Ishikawa (cell line): ENCODE measurements at regions not wholly inside any gene's neighbourhood (a gene's known extent, or its start where the extent isn't known, plus 50 kb on each side); places are given as distances from the start of the nearest gene placed in this dataset.

Experiments
- CEBPB ChIP-seq: IDR thresholded peaks from 2 replicates; pipeline ENCODE4 v1.6.1; 2012
- CREB1 ChIP-seq: IDR thresholded peaks from 2 replicates; pipeline ENCODE4 v1.6.1; 2012; ENCODE audit warnings: low read depth
- EGR1 ChIP-seq: IDR thresholded peaks from 2 replicates; pipeline ENCODE4 v1.6.1; 2012
- EP300 ChIP-seq: IDR thresholded peaks from 2 replicates; pipeline ENCODE4 v1.6.1; 2012; ENCODE audit warnings: borderline replicate concordance
- FOXM1 ChIP-seq: IDR thresholded peaks from 2 replicates; pipeline ENCODE4 v1.6.1; 2012; ENCODE audit warnings: low read depth, borderline replicate concordance
- MAX ChIP-seq: IDR thresholded peaks from 2 replicates; pipeline ENCODE4 v1.6.1; 2012
- NFIC ChIP-seq: IDR thresholded peaks from 2 replicates; pipeline ENCODE4 v1.6.1; 2012
- RAD21 ChIP-seq: IDR thresholded peaks from 2 replicates; pipeline ENCODE4 v1.6.1; 2012; ENCODE audit warnings: low read depth
- REST ChIP-seq: IDR thresholded peaks from 2 replicates; pipeline ENCODE4 v1.6.1; 2012; ENCODE audit warnings: low read depth, mild to moderate bottlenecking
- TAF1 ChIP-seq: IDR thresholded peaks from 2 replicates; pipeline ENCODE4 v1.6.1; 2012; ENCODE audit warnings: low read depth, mild to moderate bottlenecking
- TCF12 ChIP-seq: IDR thresholded peaks from 2 replicates; pipeline ENCODE4 v1.6.1; 2012; ENCODE audit warnings: low read depth
- TEAD4 ChIP-seq: IDR thresholded peaks from 2 replicates; pipeline ENCODE4 v1.6.1; 2012
- USF1 ChIP-seq: IDR thresholded peaks from 2 replicates; pipeline ENCODE4 v1.6.1; 2012
- YY1 ChIP-seq: IDR thresholded peaks from 2 replicates; pipeline ENCODE4 v1.6.1; 2012; ENCODE audit warnings: low read depth
- ZBTB7A ChIP-seq: IDR thresholded peaks from 2 replicates; pipeline ENCODE4 v1.6.1; 2012; ENCODE audit warnings: low read depth

- TF ChIP-seq TCF12 (no peak), NFIC (no peak), TEAD4 (no peak), EGR1 (no peak), USF1 (no peak), YY1 (no peak), CREB1 (no peak), MAX (no peak), TAF1 (no peak)
These were observed 959.2 kb downstream of the ADGRL3 start for GRCh38 chr4:62159306-62159705.

- TF ChIP-seq FOXM1 (no peak), RAD21 (no peak), REST (no peak), CEBPB (no peak), EP300 (no peak), USF1 (no peak), ZBTB7A (no peak), TAF1 (no peak), EGR1 (no peak), YY1 (no peak), TCF12 (no peak), CREB1 (no peak), TEAD4 (no peak), NFIC (no peak), MAX (no peak)
These were observed 956.1 kb downstream of the ADGRL3 start for GRCh38 chr4:62156205-62156604.

GRCh38 chr4:62145276-62145675, 945.1 kb downstream of the ADGRL3 start:
- TF ChIP-seq CREB1 (no peak), RAD21 (no peak), NFIC (no peak), CEBPB (no peak), YY1 (no peak), REST (no peak), ZBTB7A (no peak), EGR1 (no peak), TAF1 (no peak), EP300 (no peak), TEAD4 (no peak), TCF12 (no peak), USF1 (no peak), MAX (no peak), FOXM1 (no peak)

GRCh38 chr4:62144431-62144830, 944.3 kb downstream of the ADGRL3 start:
- TF ChIP-seq TCF12 (no peak), EGR1 (no peak), EP300 (no peak), RAD21 (no peak), REST (no peak), TEAD4 (no peak), USF1 (no peak), YY1 (no peak), MAX (no peak), FOXM1 (no peak), CEBPB (no peak), NFIC (no peak), TAF1 (no peak), CREB1 (no peak), ZBTB7A (no peak)
